ENCODE measurements at regions not wholly inside any gene's neighbourhood (a gene's known extent, or its start where the extent isn't known, plus 50 kb on each side); places are given as distances from the start of the nearest gene placed in this dataset.

DNA sequence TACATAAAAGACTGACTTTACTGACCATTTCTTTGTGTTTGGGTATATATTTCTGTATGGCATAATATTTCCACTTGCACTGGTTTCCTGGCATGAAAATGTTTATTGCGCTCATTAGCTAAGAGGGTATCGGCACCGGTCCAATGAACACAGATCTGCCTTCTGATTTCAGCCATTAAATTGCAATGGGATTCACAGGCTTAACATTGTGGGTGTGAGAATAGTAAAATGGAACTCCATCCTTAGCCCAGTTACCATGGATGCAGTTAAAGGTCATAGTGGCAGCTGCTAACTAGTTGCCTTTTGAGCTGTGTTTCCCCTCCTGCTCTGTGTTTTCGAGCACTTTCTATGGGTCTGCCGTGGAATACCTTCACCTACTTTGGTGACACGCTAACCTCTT is 352.6 kb upstream of the POU3F3 start:
- no peaks in the 10 kb centered on the region for H4K20me1 ChIP-seq (ENCODE audit: insufficient read depth, low read length)
- H3F3A ChIP-seq (ENCODE audit: insufficient read depth, low read length) = no peaks in the 10 kb centered on the region
- H3K27me3 ChIP-seq (replicated peaks; ENCODE audit: insufficient read depth, low read length) = no peaks in the 10 kb centered on the region
- no peaks in the 10 kb centered on the region for H3K9me3 ChIP-seq (replicated peaks; ENCODE audit: insufficient read depth, low read length)
- no peaks in the 10 kb centered on the region for H3K36me3 ChIP-seq (replicated peaks; ENCODE audit: insufficient read depth, low read length)
- no peak overlapping the region for H2AFZ ChIP-seq (ENCODE audit: low read length)
- H3K79me2 ChIP-seq (ENCODE audit: low read length) = no peaks in the 10 kb centered on the region
- no peak for DNase-seq
- H3K9ac ChIP-seq (ENCODE audit: low read length) = no peak overlapping the region
- no peak overlapping the region for H3K27ac ChIP-seq (ENCODE audit: low read length)
- H3K4me3 ChIP-seq (ENCODE audit: low read length) = no peak overlapping the region
- no peak for TF ChIP-seq EZH2 (optimal IDR thresholded peaks at IDR 0.05; ENCODE audit: low read depth, low read length)
- TF ChIP-seq, protein P1, sequence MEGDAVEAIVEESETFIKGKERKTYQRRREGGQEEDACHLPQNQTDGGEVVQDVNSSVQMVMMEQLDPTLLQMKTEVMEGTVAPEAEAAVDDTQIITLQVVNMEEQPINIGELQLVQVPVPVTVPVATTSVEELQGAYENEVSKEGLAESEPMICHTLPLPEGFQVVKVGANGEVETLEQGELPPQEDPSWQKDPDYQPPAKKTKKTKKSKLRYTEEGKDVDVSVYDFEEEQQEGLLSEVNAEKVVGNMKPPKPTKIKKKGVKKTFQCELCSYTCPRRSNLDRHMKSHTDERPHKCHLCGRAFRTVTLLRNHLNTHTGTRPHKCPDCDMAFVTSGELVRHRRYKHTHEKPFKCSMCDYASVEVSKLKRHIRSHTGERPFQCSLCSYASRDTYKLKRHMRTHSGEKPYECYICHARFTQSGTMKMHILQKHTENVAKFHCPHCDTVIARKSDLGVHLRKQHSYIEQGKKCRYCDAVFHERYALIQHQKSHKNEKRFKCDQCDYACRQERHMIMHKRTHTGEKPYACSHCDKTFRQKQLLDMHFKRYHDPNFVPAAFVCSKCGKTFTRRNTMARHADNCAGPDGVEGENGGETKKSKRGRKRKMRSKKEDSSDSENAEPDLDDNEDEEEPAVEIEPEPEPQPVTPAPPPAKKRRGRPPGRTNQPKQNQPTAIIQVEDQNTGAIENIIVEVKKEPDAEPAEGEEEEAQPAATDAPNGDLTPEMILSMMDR (IDR thresholded peaks at IDR 0.05; ENCODE audit: low read length) = no peak
- no peak for TF ChIP-seq EZH2phosphoT487 (IDR thresholded peaks at IDR 0.05; ENCODE audit: low read length)
- no peaks in the 10 kb centered on the region for H3K9me2 ChIP-seq (replicated peaks; ENCODE audit: insufficient read depth, low read length)
- no peaks in the 10 kb centered on the region for H3K4me1 ChIP-seq (ENCODE audit: low read length)
- H3K4me2 ChIP-seq (ENCODE audit: low read depth, low read length) = no peak overlapping the region

DNA sequence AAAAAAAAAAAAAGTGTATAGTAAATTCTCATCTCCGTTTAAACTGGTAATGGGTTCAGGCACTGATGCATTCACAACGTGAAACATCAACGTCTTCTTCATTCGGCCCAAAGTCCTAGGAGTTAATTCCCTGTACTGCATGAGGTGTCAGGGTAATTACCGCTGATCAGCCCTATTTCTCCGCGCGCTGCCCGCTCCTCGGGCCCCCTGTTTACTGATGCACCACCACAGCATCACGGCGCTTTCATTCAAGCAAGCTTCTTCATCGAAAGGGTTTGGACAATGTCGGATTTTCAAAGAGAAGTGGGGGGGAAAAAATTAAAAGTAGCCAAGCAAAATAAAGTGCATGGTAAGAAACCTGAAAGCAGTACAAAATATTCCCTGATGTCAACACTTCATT is 352.0 kb upstream of the POU3F3 start:
- no peaks in the 10 kb centered on the region for H3F3A ChIP-seq (ENCODE audit: insufficient read depth, low read length)
- H4K20me1 ChIP-seq (ENCODE audit: insufficient read depth, low read length) = no peaks in the 10 kb centered on the region
- H3K4me2 ChIP-seq (ENCODE audit: low read depth, low read length) = no peak overlapping the region
- no peak overlapping the region for H3K9ac ChIP-seq (ENCODE audit: low read length)
- no peak overlapping the region for H3K27ac ChIP-seq (ENCODE audit: low read length)
- no peaks in the 10 kb centered on the region for H3K4me1 ChIP-seq (ENCODE audit: low read length)
- H3K79me2 ChIP-seq (ENCODE audit: low read length) = no peaks in the 10 kb centered on the region
- no peaks in the 10 kb centered on the region for H3K9me3 ChIP-seq (replicated peaks; ENCODE audit: insufficient read depth, low read length)
- H3K36me3 ChIP-seq (replicated peaks; ENCODE audit: insufficient read depth, low read length) = no peaks in the 10 kb centered on the region
- no peak overlapping the region for H2AFZ ChIP-seq (ENCODE audit: low read length)
- TF ChIP-seq, protein P1 (IDR thresholded peaks at IDR 0.05; ENCODE audit: low read length) = no peak
- TF ChIP-seq EZH2phosphoT487 (IDR thresholded peaks at IDR 0.05; ENCODE audit: low read length) (no peak), EZH2 (optimal IDR thresholded peaks at IDR 0.05; ENCODE audit: low read depth, low read length) (no peak)
- no peaks in the 10 kb centered on the region for H3K27me3 ChIP-seq (replicated peaks; ENCODE audit: insufficient read depth, low read length)
- no peak for DNase-seq
- H3K9me2 ChIP-seq (replicated peaks; ENCODE audit: insufficient read depth, low read length) = no peaks in the 10 kb centered on the region
- H3K4me3 ChIP-seq (ENCODE audit: low read length) = no peak overlapping the region

DNA sequence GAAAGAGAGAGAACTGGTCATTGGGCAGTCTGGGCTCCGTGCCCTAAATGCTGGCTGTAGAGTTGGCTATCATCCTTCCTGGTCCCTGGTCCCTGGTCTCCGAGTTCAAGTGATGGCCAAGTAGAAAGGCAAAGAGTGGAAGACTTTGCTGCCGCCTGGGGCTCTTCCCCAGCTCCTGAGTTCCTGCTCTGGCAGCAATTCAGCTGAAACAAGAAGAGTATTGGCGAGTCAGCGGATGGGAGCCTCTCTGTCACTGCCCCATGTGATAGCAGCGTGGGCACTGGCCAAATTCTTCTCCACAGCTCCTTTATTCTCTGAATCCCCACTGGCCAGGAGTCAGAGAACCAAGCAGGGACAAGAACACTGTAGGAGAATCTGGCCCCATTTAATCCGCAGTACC is 351.0 kb upstream of the POU3F3 start:
- Histone ChIP-seq H3K4me1 (ENCODE audit: low read length) (no peaks in the 10 kb centered on the region), H3K9me2 (replicated peaks; ENCODE audit: insufficient read depth, low read length) (no peaks in the 10 kb centered on the region), H2AFZ (ENCODE audit: low read length) (no peak overlapping the region), H4K20me1 (ENCODE audit: insufficient read depth, low read length) (no peaks in the 10 kb centered on the region), H3F3A (ENCODE audit: insufficient read depth, low read length) (no peaks in the 10 kb centered on the region), H3K4me2 (ENCODE audit: low read depth, low read length) (no peak overlapping the region), H3K79me2 (ENCODE audit: low read length) (no peaks in the 10 kb centered on the region), H3K36me3 (replicated peaks; ENCODE audit: insufficient read depth, low read length) (no peaks in the 10 kb centered on the region), H3K27ac (ENCODE audit: low read length) (no peak overlapping the region), H3K27me3 (replicated peaks; ENCODE audit: insufficient read depth, low read length) (no peaks in the 10 kb centered on the region), H3K9me3 (replicated peaks; ENCODE audit: insufficient read depth, low read length) (no peaks in the 10 kb centered on the region), H3K4me3 (ENCODE audit: low read length) (no peak overlapping the region), H3K9ac (ENCODE audit: low read length) (no peak overlapping the region)
- no peak for DNase-seq
- TF ChIP-seq EZH2 (optimal IDR thresholded peaks at IDR 0.05; ENCODE audit: low read depth, low read length) (no peak), EZH2phosphoT487 (IDR thresholded peaks at IDR 0.05; ENCODE audit: low read length) (no peak)
- TF ChIP-seq, protein P1 (IDR thresholded peaks at IDR 0.05; ENCODE audit: low read length) = no peak

Measured in MM.1S (cell line).